Thoracic aorta (tissue), 2 donors: ENCODE measurements at regions not wholly inside any gene's neighbourhood (a gene's known extent, or its start where the extent isn't known, plus 50 kb on each side); places are given as distances from the start of the nearest gene placed in this dataset.

Source experiments
- ATAC-seq: fragments of 150-250 bp; one replicate; pipeline ENCODE4 v1.8.0; 2017; ENCODE audit warnings: low read depth; ENCODE audit not compliant: insufficient number of reproducible peaks, low FRiP score
- DNase-seq: peaks from one replicate; pipeline ENCODE4 v3.0.0-alpha.2; 2020; ENCODE audit warnings: low spot score
- H3K27ac ChIP-seq, 2 donors: fragments of 200-600 bp; sonication (generic); 1 replicate in 1 of 2; 2 replicates in 1 of 2; pipeline ENCODE4 v1.5.1; 2016; ENCODE audit warnings: mild to moderate bottlenecking in 2 of 2, moderate library complexity in 2 of 2
- H3K27me3 ChIP-seq: fragments of 200-600 bp; sonication (generic); replicated peaks from 2 replicates; pipeline ENCODE4 v1.6.0; 2016; ENCODE audit warnings: mild to moderate bottlenecking; ENCODE audit not compliant: insufficient read depth
- H3K36me3 ChIP-seq: fragments of 200-600 bp; sonication (generic); one replicate; pipeline ENCODE4 v1.5.1; 2016
- H3K4me1 ChIP-seq, 2 donors: fragments of 200-600 bp; sonication (generic); 1 replicate in 1 of 2; 2 replicates in 1 of 2; pipeline versions ENCODE4 v1.5.1 to v1.6.0; 2016; ENCODE audit warnings: low read depth in 2 of 2, mild to moderate bottlenecking in 1 of 2; ENCODE audit not compliant: control insufficient read depth in 1 of 2
- H3K4me3 ChIP-seq: fragments of 200-600 bp; sonication (generic); 2 replicates; pipeline ENCODE4 v1.5.1; 2016; ENCODE audit warnings: mild to moderate bottlenecking
- H3K9me3 ChIP-seq: fragments of 200-600 bp; sonication (generic); 2 replicates; pipeline ENCODE4 v1.5.1; 2016
- TF ChIP-seq, protein P1 (sequence below): fragments of 200-600 bp; sonication (generic); IDR thresholded peaks from one replicate; pipeline ENCODE4 v1.5.1; 2019; ENCODE audit warnings: antibody characterized with exemption

DNA sequence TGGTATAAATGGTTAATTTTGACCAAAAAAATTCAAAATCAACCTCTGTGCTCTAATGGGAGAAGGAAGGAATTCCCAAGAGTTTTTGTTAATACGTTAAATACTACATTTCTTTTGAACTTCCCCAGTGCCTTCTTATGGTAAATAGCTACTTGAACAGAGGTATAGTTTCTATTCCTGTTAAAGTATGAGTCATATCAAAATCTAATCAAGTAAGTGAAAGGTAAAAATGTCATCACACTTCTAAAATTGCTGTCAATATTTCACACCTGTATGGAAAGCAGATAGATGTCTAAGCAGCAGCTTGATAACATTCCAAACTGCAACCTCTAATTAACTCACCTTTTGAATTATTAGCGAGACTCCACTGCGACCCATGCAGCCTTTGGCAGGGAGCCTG is 214.1 kb upstream of the MEF2C start:
- H3K9me3 ChIP-seq = no peaks in the 10 kb centered on the region
- DNase-seq (no peak), ATAC-seq (no peak)
- no peak overlapping the region for H3K27ac ChIP-seq
- TF ChIP-seq, protein P1, sequence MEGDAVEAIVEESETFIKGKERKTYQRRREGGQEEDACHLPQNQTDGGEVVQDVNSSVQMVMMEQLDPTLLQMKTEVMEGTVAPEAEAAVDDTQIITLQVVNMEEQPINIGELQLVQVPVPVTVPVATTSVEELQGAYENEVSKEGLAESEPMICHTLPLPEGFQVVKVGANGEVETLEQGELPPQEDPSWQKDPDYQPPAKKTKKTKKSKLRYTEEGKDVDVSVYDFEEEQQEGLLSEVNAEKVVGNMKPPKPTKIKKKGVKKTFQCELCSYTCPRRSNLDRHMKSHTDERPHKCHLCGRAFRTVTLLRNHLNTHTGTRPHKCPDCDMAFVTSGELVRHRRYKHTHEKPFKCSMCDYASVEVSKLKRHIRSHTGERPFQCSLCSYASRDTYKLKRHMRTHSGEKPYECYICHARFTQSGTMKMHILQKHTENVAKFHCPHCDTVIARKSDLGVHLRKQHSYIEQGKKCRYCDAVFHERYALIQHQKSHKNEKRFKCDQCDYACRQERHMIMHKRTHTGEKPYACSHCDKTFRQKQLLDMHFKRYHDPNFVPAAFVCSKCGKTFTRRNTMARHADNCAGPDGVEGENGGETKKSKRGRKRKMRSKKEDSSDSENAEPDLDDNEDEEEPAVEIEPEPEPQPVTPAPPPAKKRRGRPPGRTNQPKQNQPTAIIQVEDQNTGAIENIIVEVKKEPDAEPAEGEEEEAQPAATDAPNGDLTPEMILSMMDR = no peak
- H3K4me1 ChIP-seq = no peaks in the 10 kb centered on the region
- H3K27me3 ChIP-seq = no peaks in the 10 kb centered on the region
- H3K36me3 ChIP-seq = no peaks in the 10 kb centered on the region
- no peak overlapping the region for H3K4me3 ChIP-seq

DNA sequence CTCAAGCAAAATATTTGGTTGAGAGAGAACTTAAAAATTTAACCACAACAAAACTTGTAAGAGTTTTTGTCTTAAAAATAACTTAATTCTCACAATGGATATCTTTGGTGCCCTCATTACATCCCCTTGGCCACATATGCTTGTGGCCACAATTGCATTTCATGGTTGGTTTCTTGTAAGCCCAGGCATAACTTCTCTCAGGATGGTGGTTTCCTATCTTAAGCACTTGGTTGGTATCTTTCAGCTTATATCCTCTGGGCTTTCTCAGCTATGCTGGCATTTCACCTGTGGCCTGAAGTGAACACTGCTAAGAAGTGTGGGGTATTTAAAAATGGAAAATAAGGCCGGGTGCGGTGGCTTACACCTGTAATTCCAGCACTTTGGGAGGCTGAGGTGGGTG is 212.4 kb upstream of the MEF2C start:
- ATAC-seq (no peak), DNase-seq (no peak)
- no peaks in the 10 kb centered on the region for H3K27me3 ChIP-seq
- H3K4me3 ChIP-seq = no peak overlapping the region
- TF ChIP-seq, protein P1 = no peak
- H3K27ac ChIP-seq = no peak overlapping the region
- no peaks in the 10 kb centered on the region for H3K4me1 ChIP-seq
- H3K9me3 ChIP-seq = no peaks in the 10 kb centered on the region
- H3K36me3 ChIP-seq = no peaks in the 10 kb centered on the region

DNA sequence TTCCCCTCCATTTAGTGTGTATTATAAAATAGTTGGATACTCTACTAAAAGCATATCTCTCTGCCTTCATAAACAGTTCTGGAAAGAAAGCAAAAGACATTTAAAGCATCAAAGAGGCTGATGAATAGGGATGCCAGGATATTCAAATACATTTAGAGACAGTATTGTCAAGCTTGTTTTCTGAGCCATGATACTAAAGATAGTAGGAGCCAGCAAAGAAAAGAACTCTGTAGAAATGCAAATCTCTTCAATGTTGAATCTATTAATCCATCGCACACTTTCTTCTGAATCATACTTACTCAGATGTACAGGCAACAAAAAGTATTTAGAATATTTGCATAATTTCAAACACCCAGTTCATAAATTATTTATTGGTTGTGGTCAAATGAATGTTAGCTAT is 207.1 kb upstream of the MEF2C start:
- ATAC-seq (no peak), DNase-seq (no peak)
- peaks cover 14 to 21% of the 10 kb centered on the region in 2 donors for H3K4me1 ChIP-seq
- no peak overlapping the region for H3K27ac ChIP-seq
- TF ChIP-seq, protein P1 = no peak
- H3K27me3 ChIP-seq = no peaks in the 10 kb centered on the region
- H3K4me3 ChIP-seq = no peak overlapping the region
- no peaks in the 10 kb centered on the region for H3K9me3 ChIP-seq
- H3K36me3 ChIP-seq = no peaks in the 10 kb centered on the region

DNA sequence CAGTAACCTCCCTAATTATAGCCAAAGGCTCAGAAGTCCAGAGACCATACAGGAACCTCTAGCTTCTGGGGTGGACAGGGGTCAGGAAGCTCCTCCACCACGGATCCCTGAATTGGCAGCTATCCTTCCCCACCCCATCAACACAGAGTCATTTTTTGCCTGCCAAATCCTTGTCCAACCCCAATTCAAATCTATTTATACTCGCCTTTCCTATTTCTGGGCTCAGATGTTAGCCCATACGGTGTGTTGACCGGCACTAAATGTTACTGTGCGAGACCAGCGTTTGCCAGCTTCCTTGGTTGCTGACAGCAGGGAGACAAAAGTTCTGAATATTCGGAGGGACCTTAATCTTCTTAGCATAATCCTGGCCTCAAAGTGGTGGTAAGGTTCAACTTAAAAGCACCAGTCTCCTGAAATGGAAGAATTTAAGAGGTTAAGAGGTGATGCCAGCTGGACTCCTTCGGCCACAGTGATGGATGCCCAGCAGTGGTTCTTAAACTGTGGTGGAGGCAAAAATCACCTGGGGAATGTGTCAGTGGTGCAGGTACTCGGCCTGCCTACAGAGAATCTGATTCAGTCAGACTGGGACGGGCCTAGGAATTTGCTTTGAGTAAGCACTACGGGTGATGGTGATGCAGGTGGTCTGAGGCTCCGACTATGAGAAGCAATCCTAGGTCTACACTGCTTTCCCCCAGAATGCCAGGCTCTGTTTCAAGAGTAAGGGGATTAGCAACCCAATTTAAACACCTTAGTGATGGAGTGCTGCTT is 204.8 kb upstream of the MEF2C start:
- peak; percentile 85 for ATAC-seq
- no peaks in the 10 kb centered on the region for H3K9me3 ChIP-seq
- no peaks in the 10 kb centered on the region for H3K36me3 ChIP-seq
- TF ChIP-seq, protein P1 = no peak
- no peaks in the 10 kb centered on the region for H3K27me3 ChIP-seq
- H3K27ac ChIP-seq = peak overlapping the region; percentile 78 to 88
- H3K4me3 ChIP-seq = peak overlapping the region; percentile 49
- DNase-seq = no peak
- H3K4me1 ChIP-seq = peaks cover 14 to 28% of the 10 kb centered on the region in 2 donors

DNA sequence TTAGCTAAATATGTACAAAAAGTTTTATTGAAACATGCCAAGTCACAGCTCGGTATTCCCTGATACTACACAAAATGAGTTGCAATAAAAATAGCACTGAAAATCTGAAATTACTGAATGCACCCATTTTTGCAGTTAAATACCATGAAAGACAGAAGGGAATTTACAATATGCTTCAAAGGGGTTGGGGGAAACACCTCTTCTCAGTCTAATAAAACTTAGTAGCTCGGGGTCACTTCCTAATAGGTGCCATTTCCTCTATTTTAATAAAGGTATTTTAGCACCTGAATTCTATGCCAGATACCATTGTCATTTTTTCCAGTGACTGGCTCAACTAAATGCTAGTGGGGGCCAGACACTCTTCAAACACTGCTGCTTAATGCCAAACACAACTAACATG is 204.1 kb upstream of the MEF2C start:
- no peak for DNase-seq
- H3K36me3 ChIP-seq = no peaks in the 10 kb centered on the region
- H3K4me3 ChIP-seq = peak overlapping the region; percentile 49
- no peaks in the 10 kb centered on the region for H3K27me3 ChIP-seq
- H3K9me3 ChIP-seq = no peaks in the 10 kb centered on the region
- peak overlapping the region; percentile 78 to 88 for H3K27ac ChIP-seq
- TF ChIP-seq, protein P1 = no peak
- H3K4me1 ChIP-seq = peaks cover 14 to 30% of the 10 kb centered on the region in 2 donors
- no peak for ATAC-seq
